NCI-H774 (cell line): ENCODE measurements at regions not wholly inside any gene's neighbourhood (a gene's known extent, or its start where the extent isn't known, plus 50 kb on each side); places are given as distances from the start of the nearest gene placed in this dataset.
"Not testable (repeated sequence)": the region's sequence is repeated elsewhere in the genome, so short reads cannot be mapped to it uniquely, and the experiment has no call there.

ENCODE experiments used
- DNase-seq: peaks from one replicate; lab custom pipeline; 2025; lab: John Stamatoyannopoulos, UW

- no peak for DNase-seq
Observed at GRCh38 chrX:13478740-13479451, 90.5 kb upstream of the EGFL6 start.

- DNase-seq, result no peak
Observed at GRCh38 chrX:13476384-13476783, 93.0 kb upstream of the EGFL6 start.

GRCh38 chrX:13474164-13474516, 95.3 kb upstream of the EGFL6 start:
- no peak for DNase-seq

- no peak for DNase-seq
Observed at GRCh38 chrX:13473442-13474163, 95.8 kb upstream of the EGFL6 start.

GRCh38 chrX:13472975-13473374, 96.4 kb upstream of the EGFL6 start:
- DNase-seq, result no peak

GRCh38 chrX:13471269-13471668, 98.1 kb upstream of the EGFL6 start:
- no peak for DNase-seq

- no peak for DNase-seq
Observed at GRCh38 chrX:13470685-13470977, 98.8 kb upstream of the EGFL6 start.

- DNase-seq, result no peak
Observed at GRCh38 chrX:13469963-13470684, 99.3 kb upstream of the EGFL6 start.

GRCh38 chrX:13468096-13468495, 101.3 kb upstream of the EGFL6 start:
- DNase-seq, result no peak

GRCh38 chrX:13467243-13467642, 102.2 kb upstream of the EGFL6 start:
- DNase-seq, result no peak

GRCh38 chrX:13464599-13465275, 104.7 kb upstream of the EGFL6 start:
- no peak for DNase-seq

GRCh38 chrX:13463608-13464007, 105.8 kb upstream of the EGFL6 start:
- peak; percentile 59 for DNase-seq

- no peak for DNase-seq
Observed at GRCh38 chrX:13452283-13452682, 117.1 kb upstream of the EGFL6 start.

- DNase-seq, result no peak
Observed at GRCh38 chrX:13449441-13449840, 120.0 kb upstream of the EGFL6 start.

- DNase-seq, result no peak
Observed at GRCh38 chrX:13448941-13449340, 120.5 kb upstream of the EGFL6 start.

- DNase-seq, result not testable (repeated sequence)
Observed at GRCh38 chrX:13441608-13442007, 121.8 kb upstream of the ATXN3L start.

- no peak for DNase-seq
Observed at GRCh38 chrX:13440176-13440575, 120.3 kb upstream of the ATXN3L start.

GRCh38 chrX:13433298-13433605, 113.4 kb upstream of the ATXN3L start:
- DNase-seq, result no peak

GRCh38 chrX:13432414-13433297, 112.8 kb upstream of the ATXN3L start:
- DNase-seq, result no peak

- no peak for DNase-seq
Observed at GRCh38 chrX:13430136-13430827, 110.4 kb upstream of the ATXN3L start.

- DNase-seq, result no peak
Observed at GRCh38 chrX:13428053-13428786, 108.4 kb upstream of the ATXN3L start.
